ENCODE measurements at regions not wholly inside any gene's neighbourhood (a gene's known extent, or its start where the extent isn't known, plus 50 kb on each side); places are given as distances from the start of the nearest gene placed in this dataset.

DNA sequence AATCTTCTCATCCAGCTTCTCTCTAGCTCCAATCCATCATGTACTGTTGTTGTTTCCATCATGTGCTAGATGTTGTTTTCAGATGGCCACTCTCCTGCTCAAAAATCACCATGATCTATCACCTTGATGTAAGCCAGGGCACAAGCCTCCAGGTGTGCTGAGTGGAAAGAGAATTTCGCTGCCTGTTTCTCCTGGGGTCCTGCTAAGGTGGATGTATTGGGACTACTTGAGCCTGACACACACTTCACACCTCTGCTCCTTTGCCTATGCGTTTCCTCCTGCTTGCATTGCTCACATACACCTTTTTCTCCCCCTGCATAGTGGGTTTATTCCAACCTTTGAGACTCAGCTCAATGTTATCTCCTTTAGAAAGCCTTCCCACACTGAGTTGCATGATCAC, 287.6 kb downstream of the CYRIA start:
- no peaks in the 10 kb centered on the region for H3K4me1 ChIP-seq (ENCODE audit: control insufficient read depth in 4 of 4, insufficient read depth in 4 of 4, low read length in 3 of 4)
- no peak overlapping the region for H3K4me3 ChIP-seq (ENCODE audit: low read depth in 1 of 3, low read length in 3 of 3)
- H3K27ac ChIP-seq (ENCODE audit: low read depth in 1 of 2, low read length in 2 of 2) = no peak overlapping the region
- no peaks in the 10 kb centered on the region for H3K36me3 ChIP-seq (ENCODE audit: control insufficient read depth in 4 of 4, insufficient read depth in 3 of 4, low read depth in 1 of 4, low read length in 3 of 4)
- TF ChIP-seq, protein P1, sequence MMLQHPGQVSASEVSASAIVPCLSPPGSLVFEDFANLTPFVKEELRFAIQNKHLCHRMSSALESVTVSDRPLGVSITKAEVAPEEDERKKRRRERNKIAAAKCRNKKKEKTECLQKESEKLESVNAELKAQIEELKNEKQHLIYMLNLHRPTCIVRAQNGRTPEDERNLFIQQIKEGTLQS (IDR thresholded peaks at IDR 0.05) = no peak
- no peak for TF ChIP-seq EGR1 (IDR thresholded peaks at IDR 0.05; ENCODE audit: low read depth in 2 of 2)
- no peak for TF ChIP-seq GABPA (IDR thresholded peaks at IDR 0.05 in 1 of 2, conservative IDR thresholded peaks at IDR 0.05 in 1 of 2)
- TF ChIP-seq FOXA1 (IDR thresholded peaks at IDR 0.05) = no peak
- TF ChIP-seq, protein P2, sequence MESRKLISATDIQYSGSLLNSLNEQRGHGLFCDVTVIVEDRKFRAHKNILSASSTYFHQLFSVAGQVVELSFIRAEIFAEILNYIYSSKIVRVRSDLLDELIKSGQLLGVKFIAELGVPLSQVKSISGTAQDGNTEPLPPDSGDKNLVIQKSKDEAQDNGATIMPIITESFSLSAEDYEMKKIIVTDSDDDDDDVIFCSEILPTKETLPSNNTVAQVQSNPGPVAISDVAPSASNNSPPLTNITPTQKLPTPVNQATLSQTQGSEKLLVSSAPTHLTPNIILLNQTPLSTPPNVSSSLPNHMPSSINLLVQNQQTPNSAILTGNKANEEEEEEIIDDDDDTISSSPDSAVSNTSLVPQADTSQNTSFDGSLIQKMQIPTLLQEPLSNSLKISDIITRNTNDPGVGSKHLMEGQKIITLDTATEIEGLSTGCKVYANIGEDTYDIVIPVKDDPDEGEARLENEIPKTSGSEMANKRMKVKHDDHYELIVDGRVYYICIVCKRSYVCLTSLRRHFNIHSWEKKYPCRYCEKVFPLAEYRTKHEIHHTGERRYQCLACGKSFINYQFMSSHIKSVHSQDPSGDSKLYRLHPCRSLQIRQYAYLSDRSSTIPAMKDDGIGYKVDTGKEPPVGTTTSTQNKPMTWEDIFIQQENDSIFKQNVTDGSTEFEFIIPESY (IDR thresholded peaks at IDR 0.05) = no peak
- no peak for TF ChIP-seq FOXA2 (IDR thresholded peaks at IDR 0.05)
- TF ChIP-seq TAF1 (conservative IDR thresholded peaks at IDR 0.05) = no peak
- TF ChIP-seq, protein P3, sequence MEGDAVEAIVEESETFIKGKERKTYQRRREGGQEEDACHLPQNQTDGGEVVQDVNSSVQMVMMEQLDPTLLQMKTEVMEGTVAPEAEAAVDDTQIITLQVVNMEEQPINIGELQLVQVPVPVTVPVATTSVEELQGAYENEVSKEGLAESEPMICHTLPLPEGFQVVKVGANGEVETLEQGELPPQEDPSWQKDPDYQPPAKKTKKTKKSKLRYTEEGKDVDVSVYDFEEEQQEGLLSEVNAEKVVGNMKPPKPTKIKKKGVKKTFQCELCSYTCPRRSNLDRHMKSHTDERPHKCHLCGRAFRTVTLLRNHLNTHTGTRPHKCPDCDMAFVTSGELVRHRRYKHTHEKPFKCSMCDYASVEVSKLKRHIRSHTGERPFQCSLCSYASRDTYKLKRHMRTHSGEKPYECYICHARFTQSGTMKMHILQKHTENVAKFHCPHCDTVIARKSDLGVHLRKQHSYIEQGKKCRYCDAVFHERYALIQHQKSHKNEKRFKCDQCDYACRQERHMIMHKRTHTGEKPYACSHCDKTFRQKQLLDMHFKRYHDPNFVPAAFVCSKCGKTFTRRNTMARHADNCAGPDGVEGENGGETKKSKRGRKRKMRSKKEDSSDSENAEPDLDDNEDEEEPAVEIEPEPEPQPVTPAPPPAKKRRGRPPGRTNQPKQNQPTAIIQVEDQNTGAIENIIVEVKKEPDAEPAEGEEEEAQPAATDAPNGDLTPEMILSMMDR (IDR thresholded peaks at IDR 0.05; ENCODE audit: low read depth, low read length, missing input control) = no peak
- no peak for TF ChIP-seq HNF4A (conservative IDR thresholded peaks at IDR 0.05)
- TF ChIP-seq JUND (IDR thresholded peaks at IDR 0.05) = no peak
- TF ChIP-seq NR2F2 (IDR thresholded peaks at IDR 0.05) = no peak
- TF ChIP-seq, protein P4, sequence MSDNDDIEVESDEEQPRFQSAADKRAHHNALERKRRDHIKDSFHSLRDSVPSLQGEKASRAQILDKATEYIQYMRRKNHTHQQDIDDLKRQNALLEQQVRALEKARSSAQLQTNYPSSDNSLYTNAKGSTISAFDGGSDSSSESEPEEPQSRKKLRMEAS (IDR thresholded peaks at IDR 0.05) = no peak
- WGBS = 74% methylated on average over 2 of the region's 2 CpGs
- no peak overlapping the region for H3K9ac ChIP-seq (ENCODE audit: low read depth in 1 of 2, low read length in 2 of 2)
- DNase-seq (ENCODE audit: low spot score) = no peak
- H3K27me3 ChIP-seq (ENCODE audit: control insufficient read depth in 4 of 4, insufficient read depth in 4 of 4, low read length in 3 of 4) = no peaks in the 10 kb centered on the region
- no peaks in the 10 kb centered on the region for H3K9me3 ChIP-seq (ENCODE audit: control insufficient read depth in 4 of 4, low read length in 3 of 4)

DNA sequence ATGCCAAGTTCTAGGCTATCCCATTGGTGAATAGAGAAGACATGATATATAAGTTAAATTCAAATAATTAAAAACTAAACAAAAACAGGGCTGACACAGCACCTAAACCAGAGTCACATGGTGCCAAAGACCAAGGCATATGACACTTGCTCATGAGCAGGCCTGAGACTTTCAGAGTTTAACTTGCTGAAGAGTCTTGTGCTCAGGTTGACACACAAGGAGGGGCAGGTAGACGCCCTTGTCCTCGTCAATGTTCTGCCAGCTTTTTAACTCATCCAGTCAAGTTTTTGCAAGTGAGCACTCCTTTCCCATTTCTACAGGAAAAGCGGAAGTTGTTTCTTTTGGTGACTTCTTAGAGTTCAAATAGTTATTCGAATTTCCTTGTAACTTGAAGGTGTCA, 289.7 kb downstream of the CYRIA start:
- Histone ChIP-seq H3K9ac (ENCODE audit: low read depth in 1 of 2, low read length in 2 of 2) (no peak overlapping the region), H3K4me3 (ENCODE audit: low read depth in 1 of 3, low read length in 3 of 3) (no peak overlapping the region), H3K36me3 (ENCODE audit: control insufficient read depth in 4 of 4, insufficient read depth in 3 of 4, low read depth in 1 of 4, low read length in 3 of 4) (no peaks in the 10 kb centered on the region), H3K4me1 (ENCODE audit: control insufficient read depth in 4 of 4, insufficient read depth in 4 of 4, low read length in 3 of 4) (no peaks in the 10 kb centered on the region), H3K9me3 (ENCODE audit: control insufficient read depth in 4 of 4, low read length in 3 of 4) (no peaks in the 10 kb centered on the region), H3K27ac (ENCODE audit: low read depth in 1 of 2, low read length in 2 of 2) (no peak overlapping the region), H3K27me3 (ENCODE audit: control insufficient read depth in 4 of 4, insufficient read depth in 4 of 4, low read length in 3 of 4) (no peaks in the 10 kb centered on the region)
- 64% methylated on average over 4 of the region's 4 CpGs for WGBS
- no peak for TF ChIP-seq HNF4A (conservative IDR thresholded peaks at IDR 0.05)
- TF ChIP-seq, protein P1 (IDR thresholded peaks at IDR 0.05) = no peak
- DNase-seq (ENCODE audit: low spot score) = no peak

DNA sequence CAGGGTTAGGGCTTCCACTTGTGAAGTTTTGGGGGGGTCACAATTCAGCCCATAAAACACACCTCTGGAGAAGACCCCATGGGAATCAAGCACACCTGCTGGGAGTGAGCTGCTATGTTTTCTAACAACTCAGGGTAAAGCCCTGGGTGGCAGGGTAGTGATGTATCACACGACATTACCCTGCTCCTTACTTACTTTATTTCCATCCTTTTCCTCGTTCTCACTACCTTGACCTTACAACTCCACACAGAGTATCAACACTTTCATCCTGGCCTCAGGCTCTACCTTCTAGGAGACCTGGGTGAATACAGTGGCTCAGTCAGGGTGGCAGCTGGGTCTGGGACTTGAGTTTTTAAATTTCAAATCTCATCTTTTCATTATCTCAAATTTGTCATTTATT, 290.3 kb downstream of the CYRIA start:
- Histone ChIP-seq H3K4me1 (ENCODE audit: control insufficient read depth in 4 of 4, insufficient read depth in 4 of 4, low read length in 3 of 4) (no peaks in the 10 kb centered on the region), H3K27me3 (ENCODE audit: control insufficient read depth in 4 of 4, insufficient read depth in 4 of 4, low read length in 3 of 4) (no peaks in the 10 kb centered on the region), H3K9ac (ENCODE audit: low read depth in 1 of 2, low read length in 2 of 2) (no peak overlapping the region), H3K27ac (ENCODE audit: low read depth in 1 of 2, low read length in 2 of 2) (no peak overlapping the region), H3K36me3 (ENCODE audit: control insufficient read depth in 4 of 4, insufficient read depth in 3 of 4, low read depth in 1 of 4, low read length in 3 of 4) (no peaks in the 10 kb centered on the region), H3K9me3 (ENCODE audit: control insufficient read depth in 4 of 4, low read length in 3 of 4) (no peaks in the 10 kb centered on the region), H3K4me3 (ENCODE audit: low read depth in 1 of 3, low read length in 3 of 3) (no peak overlapping the region)
- TF ChIP-seq HNF4G (IDR thresholded peaks at IDR 0.05) (no peak), HNF4A (conservative IDR thresholded peaks at IDR 0.05) (no peak)
- TF ChIP-seq, protein P2 (IDR thresholded peaks at IDR 0.05) = no peak
- TF ChIP-seq, protein P4 (IDR thresholded peaks at IDR 0.05) = no peak
- 81% methylated on average over 2 of the region's 2 CpGs for WGBS
- DNase-seq (ENCODE audit: low spot score) = no peak
